ENCODE measurements at regions not wholly inside any gene's neighbourhood (a gene's known extent, or its start where the extent isn't known, plus 50 kb on each side); places are given as distances from the start of the nearest gene placed in this dataset.

DNA sequence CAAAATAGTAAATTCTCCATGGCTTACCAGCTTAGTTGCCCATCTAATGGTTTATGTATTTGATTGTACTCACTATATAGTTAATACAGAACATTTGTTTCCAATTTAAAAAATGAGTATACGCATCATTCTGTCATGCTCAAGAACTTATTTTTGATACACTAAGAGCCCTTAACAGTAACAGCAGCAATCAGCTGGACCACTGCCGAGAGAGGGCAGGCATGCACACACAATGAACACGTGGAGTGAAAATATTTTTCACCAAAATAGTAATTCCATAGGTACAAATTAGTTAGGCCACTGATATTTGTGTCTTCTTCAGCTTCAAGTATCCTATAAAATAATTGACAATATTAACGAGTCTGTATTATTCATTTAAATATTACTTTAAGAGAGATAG, 109.9 kb downstream of the KLF12 start:
- TF ChIP-seq, protein P1, sequence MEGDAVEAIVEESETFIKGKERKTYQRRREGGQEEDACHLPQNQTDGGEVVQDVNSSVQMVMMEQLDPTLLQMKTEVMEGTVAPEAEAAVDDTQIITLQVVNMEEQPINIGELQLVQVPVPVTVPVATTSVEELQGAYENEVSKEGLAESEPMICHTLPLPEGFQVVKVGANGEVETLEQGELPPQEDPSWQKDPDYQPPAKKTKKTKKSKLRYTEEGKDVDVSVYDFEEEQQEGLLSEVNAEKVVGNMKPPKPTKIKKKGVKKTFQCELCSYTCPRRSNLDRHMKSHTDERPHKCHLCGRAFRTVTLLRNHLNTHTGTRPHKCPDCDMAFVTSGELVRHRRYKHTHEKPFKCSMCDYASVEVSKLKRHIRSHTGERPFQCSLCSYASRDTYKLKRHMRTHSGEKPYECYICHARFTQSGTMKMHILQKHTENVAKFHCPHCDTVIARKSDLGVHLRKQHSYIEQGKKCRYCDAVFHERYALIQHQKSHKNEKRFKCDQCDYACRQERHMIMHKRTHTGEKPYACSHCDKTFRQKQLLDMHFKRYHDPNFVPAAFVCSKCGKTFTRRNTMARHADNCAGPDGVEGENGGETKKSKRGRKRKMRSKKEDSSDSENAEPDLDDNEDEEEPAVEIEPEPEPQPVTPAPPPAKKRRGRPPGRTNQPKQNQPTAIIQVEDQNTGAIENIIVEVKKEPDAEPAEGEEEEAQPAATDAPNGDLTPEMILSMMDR (IDR thresholded peaks at IDR 0.05; ENCODE audit: low read length, missing control alignments) = no peak
- H3K4me3 ChIP-seq (replicated peaks; ENCODE audit: low read depth, low read length) = no peak overlapping the region
- no peak for DNase-seq (ENCODE audit: low read depth)

DNA sequence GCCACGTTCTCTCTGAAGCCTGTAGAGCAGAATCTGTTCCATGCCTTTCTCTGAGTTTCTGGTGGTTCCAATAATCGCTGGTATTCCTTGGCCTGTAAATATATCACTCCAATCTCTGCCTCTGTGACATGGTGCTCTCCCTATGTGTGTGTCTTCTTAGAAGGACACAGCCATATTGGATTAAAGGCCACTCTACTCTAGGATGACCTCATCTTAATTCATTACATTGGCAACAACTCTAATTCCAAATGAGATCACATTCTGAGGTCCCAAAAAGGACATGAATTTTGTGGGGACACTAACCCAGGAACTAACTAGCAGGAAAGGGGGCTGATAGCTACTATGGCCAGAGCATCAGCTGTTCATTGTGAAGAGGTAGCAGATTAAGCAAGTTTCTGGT, 110.7 kb downstream of the KLF12 start:
- no peak overlapping the region for H3K4me3 ChIP-seq (replicated peaks; ENCODE audit: low read depth, low read length)
- no peak for DNase-seq (ENCODE audit: low read depth)
- TF ChIP-seq, protein P1 (IDR thresholded peaks at IDR 0.05; ENCODE audit: low read length, missing control alignments) = no peak

DNA sequence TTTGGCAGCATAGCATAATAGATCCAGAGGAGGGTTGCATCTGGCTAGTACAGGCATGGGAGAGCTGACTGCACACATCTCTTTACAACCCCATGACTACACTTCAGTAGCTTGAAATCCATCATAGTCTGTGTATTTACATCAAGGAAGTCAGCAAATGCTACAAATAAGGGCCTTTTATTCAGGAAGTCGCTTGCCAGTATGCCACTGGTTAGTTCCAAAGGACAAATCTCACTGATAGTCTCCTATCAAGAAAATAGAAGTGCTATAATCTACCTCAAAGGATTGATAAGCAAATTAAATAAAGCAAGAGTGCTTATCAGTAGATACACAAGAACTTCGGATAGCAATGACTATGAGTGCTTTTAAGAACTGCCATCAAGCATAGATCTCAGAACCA, 112.7 kb downstream of the KLF12 start:
- DNase-seq (ENCODE audit: low read depth) = no peak
- TF ChIP-seq, protein P1 (IDR thresholded peaks at IDR 0.05; ENCODE audit: low read length, missing control alignments) = no peak
- H3K4me3 ChIP-seq (replicated peaks; ENCODE audit: low read depth, low read length) = no peak overlapping the region

DNA sequence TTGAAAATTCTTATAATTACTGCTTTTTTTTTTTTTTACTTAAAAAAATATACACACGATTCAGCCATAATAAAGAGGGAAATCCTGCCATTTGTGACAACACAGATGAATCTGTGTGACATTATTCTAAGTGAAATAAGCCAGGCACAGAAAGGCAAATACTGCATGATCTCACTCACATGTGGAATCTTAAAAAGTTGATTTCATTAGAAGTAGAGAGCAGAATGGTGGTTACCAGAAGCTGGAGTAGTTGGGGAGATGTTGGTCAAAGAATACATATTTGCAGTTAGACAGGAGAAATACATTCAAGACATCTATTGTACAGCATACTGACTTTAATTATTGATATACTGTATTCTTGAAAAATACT, 116.2 kb downstream of the KLF12 start:
- no peak for DNase-seq (ENCODE audit: low read depth)
- TF ChIP-seq, protein P1 (IDR thresholded peaks at IDR 0.05; ENCODE audit: low read length, missing control alignments) = no peak
- H3K4me3 ChIP-seq (replicated peaks; ENCODE audit: low read depth, low read length) = no peak overlapping the region

DNA sequence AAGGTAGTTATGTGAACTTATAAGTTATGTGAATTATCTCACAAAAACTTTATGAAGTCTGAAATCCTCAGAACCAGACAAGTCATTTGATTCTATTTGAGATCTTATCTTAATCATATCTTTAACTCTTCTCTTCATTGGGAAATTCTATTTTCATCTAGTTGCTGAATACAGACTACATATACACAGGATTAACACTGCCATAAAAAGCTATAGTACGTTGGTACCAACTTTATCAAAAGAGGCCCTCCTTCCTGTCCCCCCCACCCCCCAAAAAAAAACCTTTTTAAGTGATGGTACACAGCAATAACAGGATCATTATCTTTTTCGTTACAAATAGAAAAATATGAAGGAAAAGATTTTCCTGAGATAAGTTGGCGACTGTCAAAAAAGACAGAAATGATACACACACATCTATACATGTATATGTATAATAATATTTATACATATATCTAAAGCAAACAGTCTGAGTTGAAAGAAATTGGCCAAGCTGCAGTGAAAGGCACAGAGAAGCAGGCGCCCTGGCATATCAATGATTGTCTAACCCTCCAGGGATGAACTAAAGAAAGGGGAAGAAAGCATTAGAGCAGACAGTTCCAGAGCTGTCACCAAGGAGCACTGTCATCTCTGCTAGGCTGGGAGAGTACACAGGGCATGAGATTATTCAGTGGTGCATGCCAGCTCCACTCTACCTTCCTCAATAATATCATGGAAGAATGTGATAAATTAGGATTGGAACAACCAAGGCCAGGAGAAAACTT, 116.7 kb downstream of the KLF12 start:
- no peak overlapping the region for H3K4me3 ChIP-seq (replicated peaks; ENCODE audit: low read depth, low read length)
- DNase-seq (ENCODE audit: low read depth) = no peak
- TF ChIP-seq, protein P1 (IDR thresholded peaks at IDR 0.05; ENCODE audit: low read length, missing control alignments) = no peak

DNA sequence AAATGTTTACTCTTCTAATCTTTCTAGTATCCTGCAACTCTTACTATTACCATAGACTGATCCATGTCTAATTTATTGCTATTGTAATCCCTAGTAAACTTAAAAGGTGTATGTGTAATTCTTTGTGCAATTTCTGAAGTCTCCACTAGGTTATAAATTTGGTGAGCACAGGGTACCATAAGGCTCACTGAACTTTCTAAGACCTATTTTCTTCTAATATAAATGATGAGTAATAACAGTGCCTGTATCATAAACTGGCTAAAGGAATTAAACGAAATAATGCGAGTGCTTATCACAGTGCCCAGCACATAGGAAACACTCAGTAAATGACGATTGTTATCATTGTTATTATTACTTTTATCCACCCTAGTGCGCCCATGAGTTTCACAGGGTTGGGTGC, 119.1 kb downstream of the KLF12 start:
- no peak overlapping the region for H3K4me3 ChIP-seq (replicated peaks; ENCODE audit: low read depth, low read length)
- TF ChIP-seq, protein P1 (IDR thresholded peaks at IDR 0.05; ENCODE audit: low read length, missing control alignments) = peak; percentile 30
- DNase-seq (ENCODE audit: low read depth) = peak; percentile 20

DNA sequence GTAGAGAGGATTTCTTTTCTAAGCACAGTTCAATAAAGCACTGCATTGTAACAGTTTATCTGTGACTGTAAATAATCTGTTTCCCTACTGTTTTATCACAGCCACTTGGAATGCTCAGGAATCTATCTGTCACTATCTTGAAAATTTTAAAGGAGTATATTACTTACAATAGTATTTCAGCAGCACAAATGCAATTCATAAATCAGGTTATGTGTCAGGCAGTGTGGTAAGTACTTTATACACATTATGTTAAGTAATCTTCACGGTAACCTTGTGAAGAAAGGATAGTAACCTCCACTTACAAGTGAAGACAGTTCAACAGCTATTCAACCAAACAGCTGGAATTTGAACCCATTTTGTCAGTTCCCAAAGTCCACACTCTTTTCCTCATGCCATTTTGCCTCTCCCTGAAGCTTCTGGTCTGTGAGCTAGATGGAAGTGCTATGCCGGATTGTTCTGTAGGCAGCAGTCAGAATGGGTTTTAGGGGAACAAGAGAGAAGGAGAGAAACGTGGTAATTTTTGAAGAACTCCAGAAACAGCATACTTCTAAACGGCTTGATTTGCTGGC, 125.0 kb downstream of the KLF12 start:
- TF ChIP-seq, protein P1 (IDR thresholded peaks at IDR 0.05; ENCODE audit: low read length, missing control alignments) = no peak
- H3K4me3 ChIP-seq (replicated peaks; ENCODE audit: low read depth, low read length) = no peak overlapping the region
- DNase-seq (ENCODE audit: low read depth) = no peak

Measured in fibroblast of pulmonary artery (primary cell).